ENCODE measurements at regions not wholly inside any gene's neighbourhood (a gene's known extent, or its start where the extent isn't known, plus 50 kb on each side); places are given as distances from the start of the nearest gene placed in this dataset.
"Not testable (repeated sequence)": the region's sequence is repeated elsewhere in the genome, so short reads cannot be mapped to it uniquely, and the experiment has no call there.

- DNase-seq: no peak
Measured at GRCh38 chr14:51444353-51445000, 204.4 kb downstream of the TMX1 start.

DNA sequence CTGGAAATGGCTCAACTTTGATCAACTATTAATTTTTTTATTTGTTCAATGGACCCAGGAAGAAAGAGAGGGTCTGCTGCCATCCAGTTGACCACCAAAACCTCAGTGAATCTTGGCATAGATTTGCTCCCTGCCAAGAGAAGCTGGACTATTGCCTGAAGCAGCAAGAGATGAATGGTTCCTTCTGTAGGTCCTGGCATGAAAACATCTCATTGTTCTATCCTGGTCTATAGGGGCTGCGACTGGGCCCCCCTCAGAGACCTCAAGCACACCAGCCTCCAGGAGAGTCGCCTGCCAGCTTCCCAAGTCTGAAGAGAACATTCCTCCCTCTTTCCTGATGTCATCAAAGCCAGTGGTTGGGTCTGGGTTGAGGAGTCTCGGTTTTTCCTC is 204.9 kb downstream of the TMX1 start:
- DNase-seq: no peak

- no peak for DNase-seq
Measured at GRCh38 chr14:51446771-51447170, 204.9 kb upstream of the FRMD6 start.

GRCh38 chr14:51447411-51447810 is 204.3 kb upstream of the FRMD6 start:
- DNase-seq: no peak

GRCh38 chr14:51448831-51449670 is 202.7 kb upstream of the FRMD6 start:
- no peak for DNase-seq

- DNase-seq: no peak
Measured at GRCh38 chr14:51449681-51450080, 202.0 kb upstream of the FRMD6 start.

DNA sequence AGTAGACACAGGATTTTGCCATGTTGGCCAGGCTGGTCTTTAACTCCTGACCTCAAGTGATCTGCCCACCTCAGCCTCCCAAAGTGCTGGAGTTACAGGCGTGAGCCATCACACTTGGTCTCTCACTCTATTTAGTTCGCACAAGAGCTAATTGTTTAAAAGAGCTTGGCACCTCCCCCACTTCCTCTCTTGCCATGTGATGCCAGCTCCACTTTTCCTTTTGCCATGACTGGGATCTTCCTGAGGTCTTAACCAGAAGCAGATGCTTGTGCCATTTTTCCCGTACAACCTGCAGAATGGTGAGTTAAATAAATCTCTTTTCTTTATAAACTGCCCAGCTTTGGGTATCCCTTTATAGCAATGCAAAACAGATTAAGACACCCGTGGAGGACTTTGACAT is 200.1 kb upstream of the FRMD6 start:
- DNase-seq: no peak

DNA sequence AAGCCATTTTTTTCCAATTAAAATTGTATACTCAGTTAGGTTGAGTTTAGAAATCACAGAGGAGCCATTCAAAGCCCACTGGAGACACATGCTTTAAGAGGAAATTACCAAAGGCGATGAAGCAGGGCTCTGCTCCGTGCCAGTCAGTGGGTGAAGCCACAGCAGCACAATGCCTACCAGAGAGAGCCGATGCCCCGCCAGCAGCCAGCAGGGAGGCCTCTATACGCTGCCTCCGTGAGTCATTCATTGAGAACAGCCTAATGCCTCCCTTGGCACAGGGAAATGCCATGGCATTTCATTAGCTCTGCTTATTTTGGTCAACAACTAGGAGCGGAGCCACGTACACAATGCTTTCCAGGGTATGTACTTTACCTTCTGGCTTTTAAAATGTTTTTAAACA is 197.8 kb upstream of the FRMD6 start:
- no peak for DNase-seq

DNA sequence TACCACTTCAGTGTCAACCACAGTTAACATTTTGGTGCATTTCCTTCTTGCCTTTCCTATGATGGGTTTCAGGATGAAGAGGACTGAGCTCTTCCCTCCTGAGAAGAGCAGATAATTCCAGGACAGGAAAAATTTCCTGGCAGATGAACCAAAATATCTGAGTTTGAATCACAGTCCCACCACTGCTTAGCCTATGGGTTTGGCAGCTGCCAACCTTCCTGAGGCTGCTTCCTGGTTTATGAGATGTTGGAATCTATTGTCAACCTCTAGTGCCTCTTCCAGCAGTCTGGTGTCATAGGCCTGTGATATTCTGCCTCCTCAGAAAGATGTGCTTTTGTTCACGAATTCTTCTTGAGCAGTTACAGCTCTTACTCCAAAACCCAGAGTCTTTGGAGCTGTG is 197.4 kb upstream of the FRMD6 start:
- DNase-seq: no peak

- DNase-seq: no peak
Measured at GRCh38 chr14:51455041-51455835, 196.5 kb upstream of the FRMD6 start.

DNA sequence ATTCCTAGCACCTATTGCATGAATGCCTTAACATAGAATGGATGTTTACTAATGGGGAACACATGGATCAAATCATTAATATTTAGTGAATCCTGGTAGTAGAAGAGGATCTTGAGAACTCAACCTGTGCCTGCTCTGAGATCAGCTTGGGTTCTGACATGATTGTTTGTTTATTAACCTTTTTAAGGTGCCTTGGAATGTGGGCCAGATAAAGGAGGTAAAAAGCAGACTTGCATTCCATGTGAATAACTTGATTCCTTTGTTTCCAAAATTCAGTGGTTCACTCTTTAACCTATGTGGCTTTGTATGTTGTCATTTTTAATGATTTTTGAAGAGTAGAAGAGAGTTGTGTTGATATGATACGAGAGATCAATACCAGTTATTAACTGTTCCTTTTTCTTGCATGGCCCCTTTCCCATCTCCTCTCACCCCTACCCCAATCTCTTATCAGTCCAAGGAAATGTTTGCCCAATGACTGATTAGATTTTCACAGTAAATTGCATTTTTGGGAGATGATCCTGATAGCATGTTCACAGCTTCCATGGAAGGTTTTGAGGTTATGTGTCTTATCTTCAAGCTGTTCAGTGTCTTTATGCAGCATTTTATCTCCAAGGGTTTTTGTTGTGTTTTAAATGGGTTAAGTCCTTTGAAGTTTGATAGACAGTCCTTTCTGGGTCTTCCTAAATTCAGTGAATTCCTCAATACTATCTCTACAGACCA is 193.7 kb upstream of the FRMD6 start:
- no peak for DNase-seq

- no peak for DNase-seq
Measured at GRCh38 chr14:51458563-51458955, 193.2 kb upstream of the FRMD6 start.

DNA sequence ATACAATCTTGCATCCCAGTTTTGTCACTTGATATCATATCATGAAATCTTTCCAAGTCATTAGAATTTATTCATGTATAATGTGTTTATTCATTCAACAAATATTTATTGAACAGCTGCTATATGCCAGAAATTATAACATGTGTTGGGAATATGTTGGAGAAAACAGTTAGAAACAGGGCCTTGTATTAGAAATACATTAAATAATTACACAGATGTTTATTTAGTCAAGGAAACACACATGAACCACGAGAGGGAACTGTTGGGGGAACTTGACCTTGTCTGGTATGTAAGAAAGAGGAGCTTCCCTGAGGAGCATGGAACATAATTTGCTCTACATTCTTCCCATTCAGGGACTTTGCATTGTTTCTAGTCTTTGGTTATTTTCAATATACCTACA is 191.7 kb upstream of the FRMD6 start:
- DNase-seq: no peak

GRCh38 chr14:51462182-51462581 is 189.5 kb upstream of the FRMD6 start:
- DNase-seq: no peak

GRCh38 chr14:51462706-51463105 is 189.0 kb upstream of the FRMD6 start:
- no peak for DNase-seq

DNA sequence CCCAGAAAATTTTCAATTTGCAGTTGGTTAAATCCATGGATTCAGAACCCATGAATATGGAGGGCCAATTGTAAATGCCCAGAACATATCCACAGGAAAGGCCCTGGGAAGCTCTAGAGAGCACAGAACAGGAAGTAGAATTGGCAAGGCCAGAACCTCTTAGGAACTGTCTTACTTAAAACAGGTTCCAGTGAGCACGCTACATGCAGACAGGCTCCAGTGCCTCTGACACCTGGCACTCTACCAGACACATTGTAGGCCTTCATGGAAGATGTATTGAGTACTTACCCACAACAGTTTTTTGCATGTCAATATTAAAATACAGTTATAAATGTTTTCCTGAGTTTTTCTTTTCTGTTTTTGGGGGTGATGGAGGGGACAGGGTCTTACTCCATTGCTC is 188.2 kb upstream of the FRMD6 start:
- DNase-seq: no peak

- no peak for DNase-seq
Measured at GRCh38 chr14:51464411-51464810, 187.3 kb upstream of the FRMD6 start.

DNA sequence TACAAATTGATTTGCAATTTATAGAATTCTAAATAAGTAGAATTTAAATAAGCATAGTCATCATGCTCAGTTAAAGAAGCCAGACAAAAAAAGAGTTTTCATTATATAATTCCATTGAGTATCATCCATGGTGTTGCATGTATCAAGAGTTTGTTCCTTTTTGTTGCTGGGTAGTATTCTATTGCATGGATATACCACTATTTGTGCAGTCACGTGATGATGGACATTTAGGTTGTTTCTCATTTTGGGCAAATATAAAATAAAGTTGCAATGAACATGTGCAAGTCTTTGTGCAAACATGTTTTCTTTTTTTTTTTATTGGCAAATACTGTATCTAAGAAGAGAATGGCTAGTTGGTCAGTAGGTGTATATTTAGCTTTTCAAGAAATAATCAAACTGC is 186.2 kb upstream of the FRMD6 start:
- no peak for DNase-seq

DNA sequence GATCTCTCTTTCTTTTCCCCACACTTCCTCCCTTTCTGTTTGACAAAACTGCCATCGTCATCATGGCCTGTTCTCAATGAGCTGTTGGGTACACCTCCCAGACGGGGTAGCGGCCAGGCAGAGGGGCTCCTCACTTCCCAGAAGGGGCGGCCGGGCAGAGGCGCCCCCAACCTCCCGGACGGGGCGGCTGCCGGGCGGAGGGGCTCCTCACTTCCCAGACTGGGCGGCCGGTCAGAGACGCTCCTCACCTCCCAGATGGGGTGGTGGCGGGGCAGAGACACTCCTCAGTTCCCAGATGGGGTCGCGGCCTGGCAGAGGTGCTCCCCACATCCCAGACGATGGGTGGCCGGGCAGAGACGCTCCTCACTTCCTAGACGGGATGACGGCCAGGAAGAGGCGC is 184.3 kb upstream of the FRMD6 start:
- DNase-seq: not testable (repeated sequence)

DNA sequence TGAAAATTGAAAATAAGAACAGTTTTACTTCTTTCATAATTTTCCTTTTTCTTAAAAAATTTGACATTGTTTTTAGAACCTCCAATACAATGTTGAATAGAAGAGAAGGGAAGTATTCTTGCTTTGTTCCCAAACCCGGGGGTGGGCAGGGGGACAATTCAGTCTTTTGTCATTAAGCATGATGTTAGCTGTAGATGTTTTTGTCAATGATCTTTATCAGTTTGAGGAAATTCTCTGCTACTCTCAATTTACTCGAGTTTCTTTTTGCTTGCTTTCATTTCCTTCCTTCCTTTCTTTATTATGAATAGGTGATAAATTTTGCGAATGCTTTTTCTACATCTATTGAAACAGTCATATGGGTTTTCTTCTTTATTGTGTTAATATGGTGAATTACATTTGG is 183.2 kb upstream of the FRMD6 start:
- DNase-seq: no peak

- DNase-seq: no peak
Measured at GRCh38 chr14:51472881-51473280, 178.8 kb upstream of the FRMD6 start.

DNA sequence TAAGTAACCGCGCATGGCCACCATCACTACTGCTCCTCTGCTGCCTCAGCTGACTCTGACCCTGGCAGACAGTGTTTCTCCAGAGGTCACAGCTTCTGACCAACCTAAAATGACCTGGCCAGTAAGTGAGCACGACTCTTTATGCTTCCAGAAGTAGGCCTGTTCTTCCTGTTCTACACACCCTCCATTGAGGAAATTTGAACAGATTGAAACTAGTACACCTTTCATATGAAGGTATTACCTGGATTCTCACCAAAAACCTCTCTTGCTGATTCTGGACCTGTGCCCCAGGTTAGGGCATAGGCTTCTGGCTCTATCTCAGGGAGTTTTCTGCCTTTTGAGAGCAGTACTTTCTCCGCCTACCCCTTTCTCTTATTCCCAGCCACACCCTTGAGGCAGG is 178.4 kb upstream of the FRMD6 start:
- no peak for DNase-seq
